ENCODE measurements at regions not wholly inside any gene's neighbourhood (a gene's known extent, or its start where the extent isn't known, plus 50 kb on each side); places are given as distances from the start of the nearest gene placed in this dataset.
"Not testable (repeated sequence)": the region's sequence is repeated elsewhere in the genome, so short reads cannot be mapped to it uniquely, and the experiment has no call there.

DNA sequence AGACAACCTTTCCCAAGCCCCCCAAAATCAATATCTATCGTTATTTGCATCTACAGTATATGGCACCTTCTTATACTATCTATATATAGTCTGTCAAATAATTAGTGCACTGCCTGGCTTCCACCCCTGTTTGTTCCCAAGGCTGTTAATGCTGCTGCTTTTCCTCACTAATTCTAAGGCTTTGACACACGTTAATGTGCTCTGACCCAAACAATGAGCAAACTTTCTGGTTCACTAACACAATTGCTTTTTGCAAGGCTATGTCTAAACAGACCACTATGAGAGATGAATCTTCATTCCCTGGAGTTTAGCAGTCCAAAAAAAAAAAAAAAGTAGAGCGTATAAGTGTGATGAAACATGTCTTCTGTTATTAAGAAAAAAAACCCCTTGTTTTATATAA lies 360.9 kb upstream of the AGA start:
- no peaks in the 10 kb centered on the region for H3K4me1 Mint-ChIP-seq (ENCODE audit: insufficient read depth, unreplicated experiment)
- no peaks in the 10 kb centered on the region for H3K27me3 Mint-ChIP-seq (ENCODE audit: insufficient read depth, unreplicated experiment)
- ChIA-PET POLR2A (no interaction called here), CTCF (no interaction called here)
- no peak for TF ChIP-seq CTCF (IDR thresholded peaks at IDR 0.05; ENCODE audit: unreplicated experiment)
- intact Hi-C loops (cut with micrococcal nuclease) = no loop called here
- BruUV-seq (replicated peaks) = no TSS peak
- H3K9me3 Mint-ChIP-seq (ENCODE audit: unreplicated experiment) = no peaks in the 10 kb centered on the region
- no peak for DNase-seq (ENCODE audit: unreplicated experiment)
- H3K27ac Mint-ChIP-seq (ENCODE audit: low read depth, unreplicated experiment) = no peak overlapping the region
- no peak overlapping the region for H3K4me3 Mint-ChIP-seq (ENCODE audit: unreplicated experiment)
- no peaks in the 10 kb centered on the region for H3K36me3 Mint-ChIP-seq (ENCODE audit: insufficient read depth, unreplicated experiment)

- Mint-ChIP-seq H3K27ac (ENCODE audit: low read depth, unreplicated experiment) (no peak overlapping the region), H3K27me3 (ENCODE audit: insufficient read depth, unreplicated experiment) (no peaks in the 10 kb centered on the region), H3K9me3 (ENCODE audit: unreplicated experiment) (no peaks in the 10 kb centered on the region), H3K4me1 (ENCODE audit: insufficient read depth, unreplicated experiment) (peaks cover 6% of the 10 kb centered on the region), H3K4me3 (ENCODE audit: unreplicated experiment) (no peak overlapping the region), H3K36me3 (ENCODE audit: insufficient read depth, unreplicated experiment) (no peaks in the 10 kb centered on the region)
- no peak for TF ChIP-seq CTCF (IDR thresholded peaks at IDR 0.05; ENCODE audit: unreplicated experiment)
- ChIA-PET CTCF (no interaction called here), POLR2A (no interaction called here)
- no TSS peak for BruUV-seq (replicated peaks)
- intact Hi-C loops (cut with micrococcal nuclease) = no loop called here
- no peak for DNase-seq (ENCODE audit: unreplicated experiment)
Observed at GRCh38 chr4:177809791-177810190, 367.6 kb upstream of the AGA start.

DNA sequence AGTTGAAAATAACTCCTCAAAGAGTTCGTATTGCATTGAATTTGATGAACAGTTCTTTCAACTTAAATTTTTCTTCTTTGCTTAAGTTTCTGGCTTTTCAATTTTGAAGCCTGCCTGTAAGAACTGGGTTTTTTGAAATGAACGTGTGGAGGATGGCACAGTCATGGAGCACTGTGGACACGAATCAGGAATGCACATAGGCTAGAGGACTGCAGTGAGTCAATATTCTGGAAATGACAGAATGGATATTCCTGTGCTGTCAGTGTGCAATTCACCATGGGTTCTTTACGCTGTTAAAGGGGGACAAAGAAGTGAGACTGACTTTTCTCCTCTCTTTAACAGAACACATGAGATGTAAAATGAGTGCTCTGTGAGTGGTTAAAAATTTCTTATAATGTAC lies 368.0 kb upstream of the AGA start:
- no peaks in the 10 kb centered on the region for H3K36me3 Mint-ChIP-seq (ENCODE audit: insufficient read depth, unreplicated experiment)
- POLR2A ChIA-PET = no interaction called here
- no peak for TF ChIP-seq CTCF (IDR thresholded peaks at IDR 0.05; ENCODE audit: unreplicated experiment)
- H3K9me3 Mint-ChIP-seq (ENCODE audit: unreplicated experiment) = no peaks in the 10 kb centered on the region
- H3K27me3 Mint-ChIP-seq (ENCODE audit: insufficient read depth, unreplicated experiment) = no peaks in the 10 kb centered on the region
- H3K4me1 Mint-ChIP-seq (ENCODE audit: insufficient read depth, unreplicated experiment) = peaks cover 6% of the 10 kb centered on the region
- no peak for DNase-seq (ENCODE audit: unreplicated experiment)
- CTCF ChIA-PET = no interaction called here
- intact Hi-C loops (cut with micrococcal nuclease) = no loop called here
- BruUV-seq (replicated peaks) = no TSS peak
- H3K4me3 Mint-ChIP-seq (ENCODE audit: unreplicated experiment) = no peak overlapping the region
- H3K27ac Mint-ChIP-seq (ENCODE audit: low read depth, unreplicated experiment) = no peak overlapping the region

GRCh38 chr4:177818392-177818791 lies 376.2 kb upstream of the AGA start:
- H3K27me3 Mint-ChIP-seq (ENCODE audit: insufficient read depth, unreplicated experiment); H3K27ac Mint-ChIP-seq (ENCODE audit: low read depth, unreplicated experiment); H3K4me3 Mint-ChIP-seq (ENCODE audit: unreplicated experiment); intact Hi-C loops (cut with micrococcal nuclease); BruUV-seq (replicated peaks); H3K9me3 Mint-ChIP-seq (ENCODE audit: unreplicated experiment); H3K36me3 Mint-ChIP-seq (ENCODE audit: insufficient read depth, unreplicated experiment); H3K4me1 Mint-ChIP-seq (ENCODE audit: insufficient read depth, unreplicated experiment): not testable (repeated sequence)
- ChIA-PET CTCF (interaction anchor here (0.7 kb wide), 1 partner anchor 1987 kb away, joined by 4 read pairs; no protein-coding TSS in a partner anchor), POLR2A (interaction anchor here (1.2 kb wide), 1 partner anchor 307 kb away, joined by 3 read pairs; no protein-coding TSS in a partner anchor)
- DNase-seq (ENCODE audit: unreplicated experiment) = peak; percentile 38

- H3K4me1 Mint-ChIP-seq (ENCODE audit: insufficient read depth, unreplicated experiment) = no peaks in the 10 kb centered on the region
Observed at GRCh38 chr4:177826973-177827372, 384.7 kb upstream of the AGA start.

More at GRCh38 chr4:177826973-177827372, 384.7 kb upstream of the AGA start:
- Mint-ChIP-seq H3K9me3 (ENCODE audit: unreplicated experiment) (peaks cover 3% of the 10 kb centered on the region), H3K4me3 (ENCODE audit: unreplicated experiment) (no peak overlapping the region), H3K27ac (ENCODE audit: low read depth, unreplicated experiment) (no peak overlapping the region), H3K27me3 (ENCODE audit: insufficient read depth, unreplicated experiment) (no peaks in the 10 kb centered on the region), H3K36me3 (ENCODE audit: insufficient read depth, unreplicated experiment) (no peaks in the 10 kb centered on the region)
- intact Hi-C loops (cut with micrococcal nuclease) = no loop called here
- BruUV-seq (replicated peaks) = no TSS peak
- no peak for TF ChIP-seq CTCF (IDR thresholded peaks at IDR 0.05; ENCODE audit: unreplicated experiment)
- DNase-seq (ENCODE audit: unreplicated experiment) = no peak
- ChIA-PET POLR2A (no interaction called here), CTCF (no interaction called here)
